GM21390 (cell line): ENCODE measurements at regions not wholly inside any gene's neighbourhood (a gene's known extent, or its start where the extent isn't known, plus 50 kb on each side); places are given as distances from the start of the nearest gene placed in this dataset.
"Not testable (repeated sequence)": the region's sequence is repeated elsewhere in the genome, so short reads cannot be mapped to it uniquely, and the experiment has no call there.

ENCODE experiments used
- ATAC-seq: cut with Tn5 transposase; IDR thresholded peaks from one replicate; pipeline ENCODE4 v1.9.1; 2021; ENCODE audit not compliant: unreplicated experiment

DNA sequence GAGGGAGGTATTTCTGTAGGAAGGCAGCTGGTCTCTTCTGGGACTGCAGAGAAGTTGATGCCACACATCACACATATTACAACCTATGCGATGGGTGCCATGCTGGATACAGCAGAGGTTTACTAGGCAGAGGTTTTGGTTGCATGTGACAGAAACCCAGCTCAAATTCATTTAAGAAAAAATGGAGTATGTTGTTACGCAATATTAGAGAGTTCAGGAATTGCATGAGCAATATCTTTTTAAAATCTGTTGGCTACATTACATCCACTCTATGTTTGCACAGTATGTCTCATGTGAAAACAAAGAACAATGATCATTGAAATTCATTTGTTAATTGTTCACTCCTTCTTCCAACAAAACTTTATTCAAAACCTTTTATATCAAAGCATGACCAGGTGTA is 425.2 kb downstream of the RWDD3 start:
- no peak for ATAC-seq

DNA sequence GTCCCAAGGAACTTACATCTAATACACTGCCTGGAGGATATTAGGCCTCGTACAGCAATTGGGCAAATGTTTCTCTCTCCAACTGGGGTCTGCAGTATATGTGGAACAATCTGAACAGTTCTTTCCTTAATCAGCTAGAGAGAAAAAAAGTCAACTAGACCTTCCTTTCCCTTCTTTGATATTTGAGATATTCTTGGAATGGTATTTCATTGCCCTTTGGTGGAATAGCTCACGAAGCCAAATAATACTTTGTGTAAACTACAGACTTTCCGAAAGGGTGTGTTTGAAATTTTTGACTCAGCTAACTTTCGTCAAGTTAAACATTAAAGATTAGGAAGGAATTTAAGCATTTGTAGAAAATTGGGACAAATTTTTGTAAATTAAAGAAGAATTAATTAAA is 425.6 kb downstream of the RWDD3 start:
- ATAC-seq, result no peak

DNA sequence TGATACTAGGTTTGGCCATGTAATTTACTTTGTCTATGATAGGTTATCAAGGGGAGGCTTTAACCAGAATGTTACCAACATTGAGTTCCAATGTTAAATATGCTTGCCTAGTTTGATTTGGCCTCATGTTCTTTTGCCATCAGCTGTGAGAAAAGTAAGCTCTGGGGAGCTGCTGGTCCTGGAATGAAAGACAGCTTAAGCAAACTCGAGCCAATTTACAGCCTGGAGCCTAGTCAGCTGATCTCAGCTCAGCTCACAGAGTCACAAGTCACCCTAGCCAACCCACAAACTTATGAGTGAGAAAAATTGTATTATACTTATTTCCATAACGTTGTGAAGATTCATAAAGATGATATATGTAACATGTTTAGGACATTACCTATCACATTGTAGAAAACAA is 426.7 kb downstream of the RWDD3 start:
- no peak for ATAC-seq

DNA sequence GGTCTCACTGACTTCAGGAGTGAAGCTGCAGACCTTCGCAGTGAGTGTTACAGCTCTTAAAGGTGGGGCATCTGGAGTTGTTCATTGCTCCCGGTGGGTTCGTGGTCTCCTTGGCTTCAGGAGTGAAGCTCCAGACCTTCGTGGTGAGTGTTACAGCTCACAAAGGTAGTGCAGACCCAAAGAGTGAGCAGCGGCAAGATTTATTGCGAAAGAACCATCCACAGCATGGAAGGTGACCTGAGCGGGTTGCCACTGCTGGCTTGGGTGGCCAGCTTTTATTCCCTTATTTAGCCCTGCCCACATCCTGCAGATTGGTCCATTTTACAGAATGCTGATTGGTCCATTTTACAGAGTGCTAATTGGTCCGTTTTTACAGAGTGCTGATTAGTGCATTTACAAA is 429.5 kb downstream of the RWDD3 start:
- ATAC-seq, result not testable (repeated sequence)

DNA sequence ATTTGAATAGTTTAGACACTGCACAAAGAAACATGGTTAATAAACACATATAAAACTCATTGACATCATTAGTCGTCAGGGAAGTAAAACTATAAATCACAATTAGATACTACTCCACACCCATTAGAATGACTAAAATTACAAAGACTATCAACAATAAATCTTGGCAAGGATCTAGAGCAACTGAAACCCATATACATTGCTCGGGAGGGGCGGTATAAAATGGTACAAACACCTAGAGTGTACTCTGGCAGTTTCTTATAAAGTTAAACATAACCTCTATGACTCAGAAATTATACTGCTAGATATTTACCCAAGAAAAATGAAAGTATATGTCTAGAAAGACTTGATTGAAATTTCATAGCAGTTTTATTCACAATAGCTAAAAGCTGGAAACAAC is 434.2 kb downstream of the RWDD3 start:
- no peak for ATAC-seq

DNA sequence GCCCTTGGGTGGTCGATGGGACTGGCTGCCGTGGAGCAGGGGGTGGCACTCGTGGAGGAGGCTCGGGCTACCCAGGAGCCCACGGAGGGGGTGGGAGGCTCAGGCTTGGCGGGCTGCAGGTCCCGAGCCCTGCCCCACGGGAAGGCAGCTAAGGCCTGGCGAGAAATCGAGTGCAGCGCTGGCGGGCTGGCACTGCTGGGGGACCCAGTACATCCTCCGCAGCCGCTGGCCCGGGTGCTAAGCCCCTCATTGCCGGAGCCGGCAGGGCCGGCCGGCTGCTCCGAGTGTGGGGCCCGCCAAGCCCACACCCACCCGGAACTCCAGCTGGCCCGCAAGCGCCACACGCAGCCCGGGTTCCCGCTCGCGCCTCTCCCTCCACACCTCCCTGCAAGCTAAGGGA is 435.6 kb downstream of the RWDD3 start:
- not testable (repeated sequence) for ATAC-seq

DNA sequence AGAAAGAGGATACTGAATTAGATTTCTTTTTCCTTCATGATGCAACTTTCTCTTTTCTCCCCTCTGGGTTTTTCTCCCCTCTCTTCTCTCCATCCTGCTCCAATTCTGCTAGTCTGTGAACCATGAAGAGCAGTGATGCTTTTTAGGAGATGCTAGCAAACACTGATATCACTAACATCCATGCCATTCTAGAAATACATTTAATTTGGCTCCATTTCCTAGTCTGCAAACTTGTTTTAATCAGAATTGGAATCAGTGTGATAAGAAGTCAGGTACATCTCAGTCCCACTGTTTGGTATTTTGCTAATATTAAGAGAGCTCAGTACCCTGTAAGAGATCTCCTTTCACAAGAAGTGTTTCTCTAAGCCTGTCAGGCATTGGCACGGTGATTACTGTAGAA is 437.1 kb downstream of the RWDD3 start:
- ATAC-seq, result no peak

DNA sequence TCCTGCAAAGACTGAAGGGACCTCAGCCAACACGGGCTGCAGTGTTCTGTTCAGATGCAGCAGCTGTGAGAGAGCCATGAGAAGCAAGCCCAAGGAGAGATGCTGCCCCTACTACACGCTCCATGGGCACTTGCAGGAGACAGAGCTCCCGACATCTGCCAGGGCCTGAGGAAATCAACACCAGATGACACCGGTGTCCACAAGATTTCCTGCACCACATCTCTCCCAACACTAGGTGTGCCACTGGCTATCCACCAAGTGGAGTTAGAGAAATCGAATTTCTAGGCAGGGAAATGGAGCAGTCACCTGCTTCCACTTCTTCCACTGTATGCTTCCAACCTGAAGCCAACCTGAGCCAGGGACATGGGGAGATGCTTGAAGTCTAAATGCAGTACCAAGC is 445.3 kb downstream of the RWDD3 start:
- ATAC-seq, result no peak

DNA sequence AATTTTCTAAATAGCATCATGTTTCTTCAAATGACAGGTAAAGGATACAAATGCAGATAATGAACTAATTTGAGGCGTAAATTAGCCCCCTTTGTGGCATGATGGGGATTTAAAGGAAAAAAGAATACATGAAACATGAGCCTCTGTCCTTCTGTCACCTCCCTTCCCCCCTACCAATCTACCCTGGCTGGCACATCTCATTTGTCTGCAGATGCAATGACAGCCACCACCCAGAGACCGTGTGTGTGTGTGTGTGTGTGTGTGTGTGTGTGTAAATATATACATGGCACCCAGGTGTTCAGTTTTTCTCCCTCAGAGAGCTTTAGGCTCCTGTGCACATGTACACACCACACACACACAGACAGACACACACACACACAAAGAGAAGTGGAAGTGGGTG is 451.1 kb downstream of the RWDD3 start:
- no peak for ATAC-seq

DNA sequence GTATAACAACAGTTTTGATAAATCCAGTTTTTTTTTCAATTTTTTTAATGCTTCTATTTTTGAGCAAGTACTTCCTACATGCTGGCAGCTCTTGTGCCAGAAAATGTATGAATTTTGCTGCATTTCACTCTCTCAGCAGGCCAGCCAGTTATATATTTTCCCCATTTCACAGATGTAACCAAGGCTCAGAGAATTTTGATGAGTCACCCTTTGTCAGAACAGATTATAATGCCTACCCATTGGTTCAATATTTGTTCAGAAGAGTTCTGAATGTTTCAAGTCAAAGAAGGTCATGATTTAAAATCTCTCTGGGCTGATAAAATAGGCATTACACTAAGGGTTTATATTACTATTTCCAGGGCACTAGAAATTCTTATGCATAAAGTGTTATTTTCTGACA is 452.2 kb downstream of the RWDD3 start:
- no peak for ATAC-seq

DNA sequence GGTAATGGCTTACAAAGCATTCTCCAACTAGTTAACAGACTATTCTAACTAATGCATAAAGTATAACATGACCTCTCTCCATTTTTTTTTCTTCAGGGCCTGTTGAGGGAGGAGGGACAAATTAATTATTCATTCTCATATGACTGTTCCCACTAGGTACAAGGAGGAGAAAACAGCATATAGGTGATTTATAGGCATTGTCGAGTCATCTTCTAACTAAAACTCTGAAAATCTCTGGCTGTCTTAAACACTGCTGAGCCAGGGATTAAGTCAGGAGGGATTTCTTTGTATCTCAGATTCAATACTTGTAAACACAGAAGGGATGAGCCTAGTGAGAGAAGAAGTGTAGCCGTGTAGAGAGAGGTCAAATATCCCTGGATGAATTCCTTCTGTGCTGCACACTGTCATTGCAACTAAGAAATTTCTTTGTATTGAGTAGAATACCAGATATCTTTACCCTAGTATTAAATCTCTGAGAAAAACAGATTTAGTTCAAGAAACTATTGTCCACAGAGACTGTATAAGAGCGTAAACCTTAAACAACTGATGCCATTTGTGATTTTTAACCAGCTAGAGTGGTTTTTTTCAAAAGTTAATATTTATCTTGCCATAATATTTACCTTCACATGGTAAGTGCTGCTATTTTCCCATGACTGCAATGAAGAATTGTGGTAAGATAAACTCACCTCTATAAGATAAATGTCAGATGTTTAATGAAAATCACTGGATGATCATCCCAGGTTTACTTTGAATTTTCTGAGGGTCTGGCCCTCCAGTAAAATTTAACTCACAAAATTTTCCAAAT is 465.3 kb downstream of the RWDD3 start:
- ATAC-seq, result no peak

DNA sequence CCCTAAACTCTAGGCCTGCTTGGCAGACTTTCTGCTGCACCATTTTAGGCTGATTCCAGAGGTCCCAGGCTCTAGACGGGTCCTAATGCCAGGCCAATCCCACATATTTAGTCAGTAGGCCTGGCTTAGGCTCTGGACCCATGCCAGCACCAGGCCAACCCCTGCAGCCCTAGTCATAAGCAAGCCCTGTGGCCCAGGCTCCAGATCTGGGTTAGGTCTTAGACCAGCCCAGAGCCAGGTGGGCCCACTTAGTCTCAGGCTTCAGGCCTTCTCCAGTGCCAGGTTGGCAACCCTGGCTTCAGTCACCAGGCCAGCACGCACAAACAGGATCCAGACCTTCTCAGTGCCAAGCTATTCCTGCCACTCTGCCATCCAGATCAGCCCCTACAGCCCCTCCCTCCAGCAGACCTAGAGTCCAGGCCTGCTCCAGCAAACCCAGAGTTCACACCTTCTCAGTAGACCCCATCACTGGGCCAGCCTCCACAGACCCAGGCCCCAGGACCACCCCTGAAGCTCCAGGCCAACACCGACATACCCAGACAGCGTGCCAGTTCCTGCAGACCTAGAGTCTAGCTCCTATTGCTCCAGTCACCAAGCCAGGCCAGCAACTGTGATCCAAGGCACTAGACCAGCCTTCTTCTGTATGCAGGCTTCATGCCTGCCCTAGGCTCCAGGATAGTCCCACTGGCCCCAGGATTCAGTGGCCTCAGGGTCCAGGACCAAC is 467.6 kb downstream of the RWDD3 start:
- ATAC-seq, result no peak

DNA sequence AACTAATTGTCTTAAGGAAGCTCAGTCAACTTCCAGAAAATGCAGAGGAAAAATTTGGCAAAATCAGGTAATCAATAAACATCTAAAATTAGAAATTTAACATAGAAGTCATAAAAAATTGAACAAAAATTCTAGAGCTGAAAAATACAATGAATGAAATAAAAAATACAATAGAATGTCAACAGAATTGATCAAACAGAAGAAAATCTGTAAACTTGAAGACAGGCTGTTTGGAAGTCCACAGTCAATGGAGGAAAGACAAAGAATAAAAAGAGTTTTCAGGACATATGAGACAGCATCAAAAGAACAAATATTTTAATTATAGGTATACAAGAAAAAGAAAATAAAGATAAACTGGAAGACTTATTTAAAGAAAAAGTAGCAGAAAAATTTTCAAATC is 469.0 kb downstream of the RWDD3 start:
- no peak for ATAC-seq

DNA sequence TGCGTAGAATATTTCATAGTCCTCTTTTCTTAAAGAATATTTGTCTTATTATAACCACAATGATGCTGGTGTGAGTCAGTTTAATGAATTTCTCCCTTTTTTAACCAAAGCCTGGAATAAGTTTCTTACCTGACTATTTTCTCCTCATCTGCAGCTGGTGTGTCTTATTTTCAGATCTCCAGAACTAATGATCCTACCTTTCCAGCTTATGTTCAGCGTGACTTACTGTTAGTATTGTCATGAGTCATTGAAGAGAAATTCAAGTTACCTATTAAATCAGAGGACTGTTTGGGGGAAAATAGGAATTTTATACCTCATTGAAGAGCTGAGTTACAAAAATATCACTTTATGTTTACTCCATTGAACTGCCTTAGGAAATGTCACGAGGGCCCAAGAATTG is 482.1 kb downstream of the RWDD3 start:
- ATAC-seq, result no peak

DNA sequence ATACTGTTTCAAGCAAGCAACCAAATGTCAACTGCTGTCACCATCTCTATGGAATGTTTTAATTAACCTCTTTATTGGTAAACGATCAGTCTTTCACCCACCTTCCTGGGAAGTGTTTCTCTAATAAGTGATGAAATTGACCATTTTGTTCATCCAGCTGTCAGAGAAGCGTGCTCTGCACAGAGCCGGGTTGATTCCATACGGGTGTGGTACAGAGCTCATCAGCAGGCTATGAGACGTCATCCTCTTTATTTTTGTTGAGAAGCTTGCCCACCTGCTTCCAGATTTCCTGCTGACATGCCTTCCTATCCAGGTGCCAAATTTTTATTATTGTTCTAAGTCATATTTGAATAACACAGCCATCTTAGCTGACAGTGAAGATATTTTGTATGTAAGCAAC is 482.5 kb downstream of the RWDD3 start:
- no peak for ATAC-seq

DNA sequence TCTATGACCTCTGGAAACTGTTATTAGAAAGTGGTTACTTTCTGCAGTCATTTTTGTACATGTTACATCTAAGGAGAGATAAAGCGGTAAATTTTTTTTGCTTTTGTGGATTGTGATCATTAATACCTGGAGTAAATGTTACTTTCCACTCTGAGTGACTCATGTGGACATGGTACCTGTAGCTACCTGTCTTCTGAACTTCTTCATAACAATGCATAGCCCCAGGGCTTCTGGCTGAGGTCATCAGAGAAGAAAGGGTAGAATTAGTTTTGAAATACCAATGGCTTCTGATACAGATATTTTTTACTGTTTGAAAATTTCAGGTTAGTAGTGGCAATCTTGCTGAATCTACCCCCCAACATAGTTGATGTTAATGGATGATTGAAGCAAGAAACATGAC is 489.3 kb downstream of the RWDD3 start:
- ATAC-seq, result no peak

DNA sequence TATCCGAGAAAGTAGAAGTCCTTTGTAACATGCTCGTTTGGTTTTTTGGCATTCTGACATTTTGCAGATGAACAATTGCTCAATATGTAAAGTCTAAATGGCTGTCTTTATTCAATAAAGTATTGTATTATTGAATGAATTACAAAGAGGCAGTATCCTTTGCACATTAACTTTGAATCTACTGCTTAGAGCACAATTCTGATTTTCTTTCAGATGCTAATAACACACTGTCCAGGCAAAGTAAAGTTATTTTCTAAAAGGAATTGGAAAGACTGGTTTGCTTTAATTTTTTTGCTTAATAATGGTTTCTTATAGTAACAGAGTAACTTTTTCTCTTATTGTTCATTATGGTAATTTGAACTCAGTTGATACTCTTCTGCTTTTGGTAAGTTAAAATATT is 494.8 kb downstream of the RWDD3 start:
- ATAC-seq, result no peak

DNA sequence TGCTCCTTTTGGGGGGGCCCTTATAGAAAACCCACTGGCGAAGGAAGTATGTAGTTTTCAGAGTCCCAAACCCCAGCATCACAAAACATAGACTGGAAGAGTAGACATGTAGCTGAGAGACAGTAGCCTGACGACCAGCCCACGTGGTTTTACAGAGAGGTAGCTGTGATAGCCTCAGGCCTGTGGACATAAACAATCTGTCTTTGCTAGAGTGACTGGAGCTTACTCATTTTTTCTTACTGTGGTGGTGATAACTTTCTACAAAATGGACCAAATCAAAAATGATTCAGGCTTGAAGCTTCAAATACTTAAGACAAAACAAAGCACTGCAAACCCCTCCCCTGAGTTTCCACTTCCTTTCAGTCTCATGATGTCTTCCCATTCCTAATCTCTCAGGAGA is 497.0 kb downstream of the RWDD3 start:
- no peak for ATAC-seq

DNA sequence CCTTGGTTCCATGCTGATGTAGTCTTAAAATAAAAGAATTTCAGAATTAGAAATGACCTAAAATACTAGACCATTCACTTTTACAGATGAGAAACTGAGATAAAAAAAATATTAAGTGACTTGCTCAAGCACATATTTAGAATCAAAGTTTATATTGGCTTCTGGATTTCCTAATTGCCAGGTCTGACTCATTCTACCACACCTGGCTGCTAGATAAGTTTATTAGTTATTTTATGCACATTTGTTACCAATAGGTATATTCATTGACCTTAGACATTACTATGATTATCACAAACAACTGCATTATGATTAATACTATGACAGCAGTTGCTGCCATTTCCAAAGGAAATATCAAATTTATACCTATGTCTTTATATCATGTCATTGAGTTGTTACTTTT is 497.5 kb downstream of the RWDD3 start:
- no peak for ATAC-seq

DNA sequence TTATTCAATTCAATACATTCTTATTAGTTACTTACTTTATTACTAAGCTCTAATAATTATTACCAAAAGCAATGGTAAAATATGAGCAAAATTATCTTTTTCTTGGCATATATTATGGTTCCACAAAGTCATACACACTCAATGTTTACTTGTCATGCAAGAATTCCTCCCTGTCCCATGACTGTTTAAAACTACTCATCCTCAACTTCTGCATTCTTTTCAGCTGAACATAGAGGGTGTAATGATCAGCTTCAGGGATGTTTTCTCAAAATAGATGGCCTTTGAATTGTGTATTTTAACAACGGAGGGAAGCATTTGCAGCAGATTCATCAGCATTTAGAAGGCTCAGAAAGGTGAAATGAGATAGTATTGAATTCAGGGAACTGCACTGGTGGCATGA is 499.0 kb downstream of the RWDD3 start:
- no peak for ATAC-seq

DNA sequence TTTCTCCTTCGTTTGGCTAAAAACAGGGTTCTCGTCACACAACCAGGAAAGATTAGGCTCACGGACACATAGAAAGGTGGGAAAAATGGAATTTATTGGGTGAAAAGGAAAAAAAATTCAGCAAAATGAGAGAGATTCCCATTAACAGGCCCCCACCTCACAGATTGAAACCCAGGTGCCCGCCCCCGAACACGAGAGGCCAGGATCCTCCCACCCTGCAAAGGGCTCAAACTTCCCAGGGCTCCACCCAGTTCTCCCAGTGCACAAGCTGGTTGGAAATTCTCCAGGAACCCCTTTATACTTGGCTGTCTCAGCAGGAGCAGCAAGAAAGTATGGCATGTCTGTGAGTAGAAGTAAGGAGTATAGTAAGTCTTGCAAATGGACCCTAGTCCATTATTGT is 499.7 kb downstream of the RWDD3 start:
- ATAC-seq, result no peak

DNA sequence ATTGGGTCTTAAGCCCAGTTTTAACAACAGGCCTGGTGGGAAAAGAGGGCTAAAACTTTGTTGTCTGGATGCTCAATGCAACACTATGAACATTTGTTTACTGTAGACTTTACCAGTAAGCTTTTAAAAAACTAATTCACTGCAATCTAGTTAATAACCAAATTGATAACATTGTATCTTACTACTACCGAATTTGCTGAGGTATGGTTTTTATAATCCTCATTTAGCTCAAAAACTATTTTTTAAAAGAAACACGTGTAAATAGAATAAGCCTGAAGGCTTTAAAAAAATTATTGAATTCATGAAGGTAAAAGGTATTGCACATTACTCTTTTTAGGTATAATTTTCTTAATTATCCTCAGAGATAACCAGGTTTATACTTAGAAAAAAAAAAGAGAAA is 500.6 kb downstream of the RWDD3 start:
- no peak for ATAC-seq

DNA sequence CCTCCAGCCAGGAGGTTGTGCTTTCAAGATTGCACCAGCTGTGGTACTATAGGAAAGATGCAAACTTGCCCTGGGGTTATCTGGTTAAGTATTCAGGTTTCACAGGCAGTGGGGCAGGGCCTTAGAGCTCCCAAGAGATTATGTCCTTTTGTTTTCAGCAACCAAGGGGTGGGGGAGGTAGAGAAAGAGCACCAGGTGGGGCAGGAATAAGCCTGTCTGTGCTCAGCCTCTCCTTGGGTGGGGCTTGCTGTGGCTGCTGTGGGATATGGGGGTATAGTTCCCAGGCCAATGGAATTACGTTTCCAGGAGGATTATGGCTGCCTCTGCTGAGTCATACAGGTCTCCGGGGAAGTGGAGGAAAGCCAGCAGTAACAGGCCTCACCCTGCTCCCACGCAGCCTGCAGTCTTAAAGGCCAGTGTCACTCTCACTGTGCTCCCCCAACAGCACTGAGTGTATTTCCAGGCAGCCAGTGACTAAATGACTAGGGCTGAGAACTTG is 508.6 kb downstream of the RWDD3 start:
- ATAC-seq, result no peak
